PC-3 (cell line): ENCODE measurements at regions not wholly inside any gene's neighbourhood (a gene's known extent, or its start where the extent isn't known, plus 50 kb on each side); places are given as distances from the start of the nearest gene placed in this dataset.

Source experiments
- ATAC-seq: fragments of 200-7000 bp; cut with Tn5 transposase; 2 replicates; pipeline ENCODE4 v1.9.1; 2020; ENCODE audit warnings: mild to moderate bottlenecking, moderate library complexity
- BruUV-seq: library from RNA; stranded (reverse); fragments of 400-500 nt; replicated peaks from 2 replicates; lab custom pipeline; 2021; lab: Mats Ljungman, UMichigan
- CTCF ChIA-PET: fragments of 300-600 bp; sonication (Branson Sonifier 250); formaldehyde crosslinking; loops from one replicate; lab custom pipeline; 2022; ENCODE audit warnings: antibody characterized with exemption; lab: Charles Lee
- POLR2A ChIA-PET: fragments of 300-600 bp; sonication (Branson Sonifier 250); formaldehyde crosslinking; loops from one replicate; lab custom pipeline; 2022; ENCODE audit warnings: antibody characterized with exemption; ENCODE audit not compliant: unreplicated experiment; lab: Charles Lee
- DNase-seq: peaks from one replicate; pipeline ENCODE4 v3.0.0-alpha.2; 2015
- H2AFZ ChIP-seq: fragments of 300-600 bp; sonication (generic); 2 replicates; pipeline ENCODE4 v1.6.0; 2016; ENCODE audit warnings: antibody characterized with exemption, low read length
- H3F3A ChIP-seq: fragments of 300-600 bp; sonication (generic); one replicate; pipeline ENCODE4 v1.6.0; 2017; ENCODE audit warnings: antibody characterized with exemption, low read length, control low read depth, mild to moderate bottlenecking; ENCODE audit not compliant: unreplicated experiment
- H3K27ac ChIP-seq: fragments of 300-600 bp; sonication (generic); 2 replicates; pipeline ENCODE4 v1.5.1; 2016; ENCODE audit warnings: mild to moderate bottlenecking, low read length
- H3K27me3 ChIP-seq: fragments of 300-600 bp; sonication (generic); 2 replicates; pipeline ENCODE4 v1.6.1; 2016; ENCODE audit warnings: low read length, mixed read lengths
- H3K36me3 ChIP-seq: fragments of 300-600 bp; sonication (generic); 2 replicates; pipeline ENCODE4 v1.6.1; 2016; ENCODE audit warnings: low read depth, mixed run types, low read length, mixed read lengths
- H3K4me1 ChIP-seq: fragments of 300-600 bp; sonication (generic); 2 replicates; pipeline ENCODE4 v1.5.1; 2016; ENCODE audit warnings: low read length; ENCODE audit not compliant: insufficient read depth
- H3K4me2 ChIP-seq: fragments of 300-600 bp; sonication (generic); 2 replicates; pipeline ENCODE4 v1.6.0; 2016; ENCODE audit warnings: low read length
- H3K4me3 ChIP-seq: fragments of 300-600 bp; sonication (generic); 2 replicates; pipeline ENCODE4 v1.5.1; 2016; ENCODE audit warnings: mild to moderate bottlenecking, low read length, mixed read lengths
- H3K79me2 ChIP-seq: fragments of 300-600 bp; sonication (generic); 2 replicates; pipeline ENCODE4 v1.6.1; 2017; ENCODE audit warnings: low read length, mixed read lengths
- H3K9ac ChIP-seq: fragments of 300-600 bp; sonication (generic); 2 replicates; pipeline ENCODE4 v1.6.0; 2016; ENCODE audit warnings: mild to moderate bottlenecking, low read length
- H3K9me2 ChIP-seq: fragments of 300-600 bp; sonication (generic); replicated peaks from 2 replicates; pipeline ENCODE4 v1.6.1; 2016; ENCODE audit warnings: mixed run types, low read length, mixed read lengths
- H3K9me3 ChIP-seq: fragments of 300-600 bp; sonication (generic); 2 replicates; pipeline ENCODE4 v1.6.1; 2016; ENCODE audit warnings: low read length, mixed read lengths
- H4K20me1 ChIP-seq: fragments of 300-600 bp; sonication (generic); 2 replicates; pipeline ENCODE4 v1.6.1; 2016; ENCODE audit warnings: low read length, mixed read lengths
- EZH2 ChIP-seq: fragments of 300-600 bp; sonication (generic); IDR thresholded peaks from one replicate; pipeline ENCODE4 v1.6.1; 2017; ENCODE audit warnings: antibody characterized with exemption, mild to moderate bottlenecking, low read length; ENCODE audit not compliant: unreplicated experiment
- EZH2phosphoT487 ChIP-seq: fragments of 300-600 bp; sonication (generic); IDR thresholded peaks from 2 replicates; pipeline ENCODE4 v1.6.1; 2018; ENCODE audit warnings: mild to moderate bottlenecking, antibody characterized with exemption, low read length, borderline replicate concordance
- intact Hi-C: fragments of 100-400 bp; cut with micrococcal nuclease; formaldehyde crosslinking; loops from 2 replicates; pipeline ENCODE4 v1.9.0; 2023
- TF ChIP-seq, protein P1 (sequence below): fragments of 300-600 bp; sonication (generic); conservative IDR thresholded peaks from 2 replicates; pipeline ENCODE4 v1.5.1; 2017; ENCODE audit warnings: antibody characterized with exemption, low read depth, mild to moderate bottlenecking, low read length

DNA sequence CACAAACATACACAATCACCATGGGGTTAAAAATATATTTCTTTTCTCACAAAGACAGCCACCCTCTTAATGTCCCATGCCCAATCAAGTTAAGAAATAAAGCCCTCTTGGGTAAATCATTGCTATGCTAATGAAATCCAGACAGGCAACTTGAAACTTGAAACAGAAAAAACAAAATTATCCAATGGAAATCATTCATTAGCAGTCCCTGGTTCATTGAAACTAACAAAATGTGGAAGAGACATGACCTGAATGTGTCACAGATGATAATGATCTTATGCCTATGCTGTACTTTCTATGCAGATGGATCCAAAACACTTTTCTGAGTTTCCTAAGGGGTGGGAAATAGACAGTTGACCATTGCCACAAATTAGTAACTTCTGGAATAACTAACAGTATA is 983.7 kb downstream of the MCTP2 start:
- no peak for ATAC-seq
- Histone ChIP-seq H3K4me2 (no peak overlapping the region), H4K20me1 (no peaks in the 10 kb centered on the region), H2AFZ (no peak overlapping the region), H3K4me3 (no peak overlapping the region), H3K9me3 (no peaks in the 10 kb centered on the region), H3K9ac (no peak overlapping the region), H3K27ac (no peak overlapping the region), H3K9me2 (no peaks in the 10 kb centered on the region), H3K27me3 (no peaks in the 10 kb centered on the region), H3K4me1 (no peaks in the 10 kb centered on the region), H3F3A (no peaks in the 10 kb centered on the region), H3K36me3 (no peaks in the 10 kb centered on the region), H3K79me2 (no peaks in the 10 kb centered on the region)
- DNase-seq = no peak
- intact Hi-C loops = no loop called here
- no TSS peak for BruUV-seq
- ChIA-PET POLR2A (no interaction called here), CTCF (no interaction called here)
- TF ChIP-seq EZH2 = no peak

DNA sequence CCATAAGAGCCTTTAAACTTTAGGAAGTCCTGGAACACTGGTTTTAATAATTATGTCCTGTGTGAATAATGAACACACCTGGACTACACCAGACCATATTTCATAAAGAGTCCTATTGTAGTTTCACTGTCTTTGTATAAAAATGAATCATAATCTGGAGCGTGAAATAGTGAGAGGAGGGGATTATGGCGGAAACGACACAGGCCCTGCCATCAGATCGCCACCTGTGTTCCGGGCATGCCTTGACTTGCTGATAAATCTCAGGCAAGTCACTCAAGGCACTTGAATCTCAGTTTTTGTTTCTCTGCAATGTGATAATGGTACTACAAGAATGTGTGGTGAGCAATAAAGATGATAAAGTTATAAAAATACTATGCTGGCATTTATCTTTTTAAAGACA is 995.5 kb downstream of the MCTP2 start:
- H3K4me3 ChIP-seq = no peak overlapping the region
- no peak for DNase-seq
- intact Hi-C loops = no loop called here

DNA sequence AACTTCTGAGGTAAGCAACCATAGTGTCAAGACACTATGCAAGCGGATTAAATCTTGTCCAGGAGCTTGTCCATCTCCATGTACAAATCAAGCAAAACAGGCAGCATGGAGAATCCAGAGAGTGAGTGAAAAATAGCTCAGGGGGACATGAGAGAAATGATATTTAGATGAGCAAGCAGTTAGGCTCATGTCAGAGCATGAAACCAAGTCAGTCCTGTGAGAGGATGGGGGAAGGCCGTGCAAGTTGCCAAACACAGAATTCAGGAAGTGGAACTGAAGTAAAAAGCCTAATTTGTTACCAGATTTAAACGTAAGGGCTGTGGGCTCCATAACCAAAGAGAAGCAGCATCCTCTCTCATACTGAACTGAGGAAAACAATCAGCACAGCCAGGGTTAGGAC is 995.9 kb downstream of the MCTP2 start:
- no peak overlapping the region for H2AFZ ChIP-seq
- no peak for DNase-seq
- H3K9ac ChIP-seq = no peak overlapping the region
- CTCF ChIA-PET = no interaction called here
- H3K4me1 ChIP-seq = no peaks in the 10 kb centered on the region
- no TSS peak for BruUV-seq
- no peaks in the 10 kb centered on the region for H3K9me2 ChIP-seq
- intact Hi-C loops = no loop called here
- ATAC-seq = no peak
- H3K27me3 ChIP-seq = peaks cover 3% of the 10 kb centered on the region; the same call in 1 of the 2 replicates
- H3K79me2 ChIP-seq = no peaks in the 10 kb centered on the region
- POLR2A ChIA-PET = no interaction called here
- H4K20me1 ChIP-seq = no peaks in the 10 kb centered on the region
- H3K4me2 ChIP-seq = no peak overlapping the region
- no peak overlapping the region for H3K4me3 ChIP-seq
- no peak overlapping the region for H3K27ac ChIP-seq
- H3K36me3 ChIP-seq = no peaks in the 10 kb centered on the region
- H3F3A ChIP-seq = no peaks in the 10 kb centered on the region
- TF ChIP-seq EZH2phosphoT487 (no peak), EZH2 (no peak)
- TF ChIP-seq, protein P1, sequence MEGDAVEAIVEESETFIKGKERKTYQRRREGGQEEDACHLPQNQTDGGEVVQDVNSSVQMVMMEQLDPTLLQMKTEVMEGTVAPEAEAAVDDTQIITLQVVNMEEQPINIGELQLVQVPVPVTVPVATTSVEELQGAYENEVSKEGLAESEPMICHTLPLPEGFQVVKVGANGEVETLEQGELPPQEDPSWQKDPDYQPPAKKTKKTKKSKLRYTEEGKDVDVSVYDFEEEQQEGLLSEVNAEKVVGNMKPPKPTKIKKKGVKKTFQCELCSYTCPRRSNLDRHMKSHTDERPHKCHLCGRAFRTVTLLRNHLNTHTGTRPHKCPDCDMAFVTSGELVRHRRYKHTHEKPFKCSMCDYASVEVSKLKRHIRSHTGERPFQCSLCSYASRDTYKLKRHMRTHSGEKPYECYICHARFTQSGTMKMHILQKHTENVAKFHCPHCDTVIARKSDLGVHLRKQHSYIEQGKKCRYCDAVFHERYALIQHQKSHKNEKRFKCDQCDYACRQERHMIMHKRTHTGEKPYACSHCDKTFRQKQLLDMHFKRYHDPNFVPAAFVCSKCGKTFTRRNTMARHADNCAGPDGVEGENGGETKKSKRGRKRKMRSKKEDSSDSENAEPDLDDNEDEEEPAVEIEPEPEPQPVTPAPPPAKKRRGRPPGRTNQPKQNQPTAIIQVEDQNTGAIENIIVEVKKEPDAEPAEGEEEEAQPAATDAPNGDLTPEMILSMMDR = no peak
- H3K9me3 ChIP-seq = no peaks in the 10 kb centered on the region

More for the DNA sequence above, 995.5 kb downstream of the MCTP2 start:
- ATAC-seq = no peak; the same call in 1 of the 2 replicates
- no peak overlapping the region for H3K4me2 ChIP-seq
- H3K4me1 ChIP-seq = no peaks in the 10 kb centered on the region
- no peaks in the 10 kb centered on the region for H4K20me1 ChIP-seq
- no peak overlapping the region for H2AFZ ChIP-seq
- no peaks in the 10 kb centered on the region for H3F3A ChIP-seq
- no peaks in the 10 kb centered on the region for H3K79me2 ChIP-seq
- ChIA-PET POLR2A (no interaction called here), CTCF (no interaction called here)
- H3K9me2 ChIP-seq = no peaks in the 10 kb centered on the region
- H3K9me3 ChIP-seq = no peaks in the 10 kb centered on the region
- H3K9ac ChIP-seq = no peak overlapping the region
- no TSS peak for BruUV-seq
- H3K27ac ChIP-seq = no peak overlapping the region
- H3K36me3 ChIP-seq = no peaks in the 10 kb centered on the region
- peaks cover 3% of the 10 kb centered on the region; the same call in 1 of the 2 replicates for H3K27me3 ChIP-seq
- TF ChIP-seq EZH2phosphoT487 = no peak
- TF ChIP-seq EZH2 = no peak
- TF ChIP-seq, protein P1 = no peak
